Tibial nerve (tissue), 4 donors: ENCODE measurements at regions not wholly inside any gene's neighbourhood (a gene's known extent, or its start where the extent isn't known, plus 50 kb on each side); places are given as distances from the start of the nearest gene placed in this dataset.

Experiments
- DNase-seq, 2 donors: peaks; one replicate each; pipeline ENCODE4 v3.0.0-alpha.2; 2019; ENCODE audit warnings: low spot score in 2 of 2
- H3K27ac ChIP-seq, 4 donors: fragments of 200-600 bp; sonication (generic) in 3 of 4; one replicate each; pipeline ENCODE4 v1.5.1; 2017 to 2019; ENCODE audit warnings: mild to moderate bottlenecking in 1 of 4
- H3K27me3 ChIP-seq, 2 donors: fragments of 200-600 bp; sonication (generic) in 1 of 2; one replicate each; pipeline versions ENCODE4 v1.5.1 to v1.6.0; 2017 to 2019
- H3K36me3 ChIP-seq, 3 donors: fragments of 200-600 bp; sonication (generic); one replicate each; pipeline ENCODE4 v1.5.1; 2018 to 2019
- H3K4me1 ChIP-seq, 4 donors: fragments of 200-600 bp; sonication (generic) in 3 of 4; one replicate each; pipeline ENCODE4 v1.5.1; 2017 to 2019
- H3K4me3 ChIP-seq, 4 donors: fragments of 200-600 bp; sonication (generic) in 3 of 4; one replicate each; pipeline ENCODE4 v1.5.1; 2017 to 2019; ENCODE audit warnings: mild to moderate bottlenecking in 1 of 4, moderate library complexity in 1 of 4
- H3K9me3 ChIP-seq, 4 donors: fragments of 200-600 bp; sonication (generic) in 3 of 4; one replicate each; pipeline ENCODE4 v1.5.1; 2017 to 2019
- CTCF ChIP-seq, 5 experiments: fragments of 200-600 bp in 3 of 5; fragments of 450-650 bp in 2 of 5; sonication (generic) in 3 of 5; IDR thresholded peaks; one replicate each; pipeline ENCODE4 v1.5.1; 2016 to 2019; ENCODE audit warnings: antibody characterized with exemption in 5 of 5, mild to moderate bottlenecking in 3 of 5, moderate library complexity in 2 of 5
- EP300 ChIP-seq, 2 donors: sonication (generic); formaldehyde crosslinking; IDR thresholded peaks; one replicate each; pipeline ENCODE4 v1.6.1; 2017; ENCODE audit warnings: antibody characterized with exemption in 2 of 2, mild to moderate bottlenecking in 1 of 2
- POLR2A ChIP-seq, 2 donors: fragments of 450-650 bp; IDR thresholded peaks; one replicate each; pipeline ENCODE4 v1.6.1; 2017; ENCODE audit warnings: antibody characterized with exemption in 2 of 2, mild to moderate bottlenecking in 2 of 2, moderate library complexity in 2 of 2
- WGBS, 2 donors: methylation state at CpG; one replicate each; pipeline ENCODE4 v1.1.5; 2018; 5-methylcytosine and 5-hydroxymethylcytosine counted together

- no peak for DNase-seq
- Histone ChIP-seq H3K36me3 (no peaks in the 10 kb centered on the region), H3K27ac (no peak overlapping the region), H3K27me3 (no peaks in the 10 kb centered on the region), H3K4me1 (no peaks in the 10 kb centered on the region), H3K4me3 (no peak overlapping the region), H3K9me3 (no peaks in the 10 kb centered on the region)
- 54 to 60% methylated on average over 3 of the region's 3 CpGs for WGBS, 2 donors
- TF ChIP-seq EP300 (IDR thresholded peaks at IDR 0.05) (no peak), POLR2A (IDR thresholded peaks at IDR 0.05) (no peak), CTCF (IDR thresholded peaks at IDR 0.05) (no peak)
Observed at GRCh38 chr18:2028986-2029385, 542.3 kb downstream of the METTL4 start.

GRCh38 chr18:2030647-2031046 is 540.7 kb downstream of the METTL4 start:
- DNase-seq: no peak
- Histone ChIP-seq H3K4me1 (no peaks in the 10 kb centered on the region), H3K4me3 (no peak overlapping the region)

GRCh38 chr18:2032036-2032435 is 539.3 kb downstream of the METTL4 start:
- no peak for DNase-seq
- Histone ChIP-seq H3K4me3 (no peak overlapping the region), H3K9me3 (no peaks in the 10 kb centered on the region), H3K27me3 (no peaks in the 10 kb centered on the region), H3K4me1 (peaks cover 0 to 8% (median 0%) of the 10 kb centered on the region in 4 donors), H3K36me3 (no peaks in the 10 kb centered on the region), H3K27ac (no peak overlapping the region)
- no peak for TF ChIP-seq CTCF (IDR thresholded peaks at IDR 0.05)

More at GRCh38 chr18:2030647-2031046, 540.7 kb downstream of the METTL4 start:
- Histone ChIP-seq H3K27ac (no peak overlapping the region), H3K27me3 (no peaks in the 10 kb centered on the region), H3K36me3 (no peaks in the 10 kb centered on the region), H3K9me3 (no peaks in the 10 kb centered on the region)
- no peak for TF ChIP-seq EP300 (IDR thresholded peaks at IDR 0.05)
- no peak for TF ChIP-seq POLR2A (IDR thresholded peaks at IDR 0.05)
- no peak for TF ChIP-seq CTCF (IDR thresholded peaks at IDR 0.05)

- DNase-seq: no peak
- 94 to 96% methylated on average over 7 of the region's 7 CpGs for WGBS, 2 donors
- TF ChIP-seq POLR2A (IDR thresholded peaks at IDR 0.05) (no peak), CTCF (IDR thresholded peaks at IDR 0.05) (no peak), EP300 (IDR thresholded peaks at IDR 0.05) (no peak)
- Histone ChIP-seq H3K9me3 (peaks cover 0 to 1% (median 0%) of the 10 kb centered on the region in 4 donors), H3K27me3 (no peaks in the 10 kb centered on the region), H3K27ac (no peak overlapping the region), H3K36me3 (no peaks in the 10 kb centered on the region), H3K4me3 (no peak overlapping the region), H3K4me1 (peaks cover 0 to 8% (median 0%) of the 10 kb centered on the region in 4 donors)
Observed at GRCh38 chr18:2035056-2035455, 536.2 kb downstream of the METTL4 start.

- Histone ChIP-seq H3K4me3 (no peak overlapping the region), H3K9me3 (peaks cover 0 to 4% (median 1%) of the 10 kb centered on the region in 4 donors), H3K36me3 (no peaks in the 10 kb centered on the region), H3K27ac (no peak overlapping the region), H3K27me3 (no peaks in the 10 kb centered on the region), H3K4me1 (peaks cover 0 to 8% (median 0%) of the 10 kb centered on the region in 4 donors)
- WGBS, 2 donors: 23 to 29% methylated on average over 3 of the region's 3 CpGs
- TF ChIP-seq CTCF (IDR thresholded peaks at IDR 0.05): no peak
- no peak for TF ChIP-seq POLR2A (IDR thresholded peaks at IDR 0.05)
- TF ChIP-seq EP300 (IDR thresholded peaks at IDR 0.05): no peak
- no peak for DNase-seq
Observed at GRCh38 chr18:2036086-2036485, 535.2 kb downstream of the METTL4 start.
